ENCODE measurements at regions not wholly inside any gene's neighbourhood (a gene's known extent, or its start where the extent isn't known, plus 50 kb on each side); places are given as distances from the start of the nearest gene placed in this dataset.
"Not testable (repeated sequence)": the region's sequence is repeated elsewhere in the genome, so short reads cannot be mapped to it uniquely, and the experiment has no call there.

- no peak for DNase-seq
Observed at GRCh38 chr1:214143006-214143992, 137.7 kb upstream of the SMYD2 start.

- not testable (repeated sequence) for DNase-seq
Observed at GRCh38 chr1:214144521-214144920, 136.4 kb upstream of the SMYD2 start.

GRCh38 chr1:214146523-214146922, 134.4 kb upstream of the SMYD2 start:
- DNase-seq = no peak

- no peak for DNase-seq
Observed at GRCh38 chr1:214154596-214155292, 126.2 kb upstream of the SMYD2 start.

GRCh38 chr1:214155987-214156625, 124.9 kb upstream of the SMYD2 start:
- no peak for DNase-seq

- no peak for DNase-seq
Observed at GRCh38 chr1:214164173-214164572, 116.8 kb upstream of the SMYD2 start.

- DNase-seq = no peak
Observed at GRCh38 chr1:214165850-214166374, 115.0 kb upstream of the SMYD2 start.

GRCh38 chr1:214174508-214175199, 106.3 kb upstream of the SMYD2 start:
- DNase-seq = no peak

GRCh38 chr1:214178102-214178501, 102.9 kb upstream of the SMYD2 start:
- DNase-seq = no peak

GRCh38 chr1:214184992-214185391, 96.0 kb upstream of the SMYD2 start:
- no peak for DNase-seq

GRCh38 chr1:214186103-214186824, 94.7 kb upstream of the SMYD2 start:
- DNase-seq = no peak

GRCh38 chr1:214187121-214187900, 93.6 kb upstream of the SMYD2 start:
- no peak for DNase-seq

- DNase-seq = no peak
Observed at GRCh38 chr1:214187933-214188332, 93.0 kb upstream of the SMYD2 start.

- no peak for DNase-seq
Observed at GRCh38 chr1:214188835-214189234, 92.1 kb upstream of the SMYD2 start.

- DNase-seq = no peak
Observed at GRCh38 chr1:214192825-214193643, 87.9 kb upstream of the SMYD2 start.

GRCh38 chr1:214193691-214194090, 87.3 kb upstream of the SMYD2 start:
- no peak for DNase-seq

- no peak for DNase-seq
Observed at GRCh38 chr1:214198571-214198970, 82.4 kb upstream of the SMYD2 start.

- DNase-seq = no peak
Observed at GRCh38 chr1:214199585-214199984, 81.4 kb upstream of the SMYD2 start.

- no peak for DNase-seq
Observed at GRCh38 chr1:214202992-214203391, 78.0 kb upstream of the SMYD2 start.

- no peak for DNase-seq
Observed at GRCh38 chr1:214205053-214205452, 75.9 kb upstream of the SMYD2 start.

Measured in activated T-cell treated with anti-CD3 and anti-CD28 coated beads, Interleukin-2, amount 50 U/mL, for 1 hour (primary cell).